ENCODE measurements at regions not wholly inside any gene's neighbourhood (a gene's known extent, or its start where the extent isn't known, plus 50 kb on each side); places are given as distances from the start of the nearest gene placed in this dataset.

DNA sequence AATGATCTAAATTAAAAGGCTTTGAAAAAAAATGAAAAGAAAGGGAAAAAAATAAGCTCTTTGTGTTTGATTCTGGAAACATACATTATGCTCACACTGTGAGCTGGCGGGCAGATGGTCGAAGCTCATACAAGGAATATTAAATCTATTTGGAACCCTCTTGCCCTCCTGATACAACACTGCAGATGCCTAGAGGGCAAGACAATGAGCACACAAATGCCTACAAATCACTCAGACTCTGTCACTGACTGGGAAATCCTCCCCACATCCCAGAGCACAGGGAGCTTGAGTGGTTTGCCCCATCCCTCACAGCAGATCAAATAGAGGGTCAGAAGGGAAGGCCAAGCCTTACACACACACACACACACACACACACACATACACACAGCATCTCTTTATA is 320.4 kb downstream of the HNRNPD start:
- no peak overlapping the region for H3K4me2 ChIP-seq (ENCODE audit: low read depth, low read length, poor library complexity, severe bottlenecking)
- no peaks in the 10 kb centered on the region for H3K9me3 ChIP-seq (ENCODE audit: low read length)
- H3K36me3 ChIP-seq (ENCODE audit: insufficient read depth, low read length): no peaks in the 10 kb centered on the region
- no peaks in the 10 kb centered on the region for H4K20me1 ChIP-seq (ENCODE audit: insufficient read depth, low read depth, low read length)
- no peak overlapping the region for H3K27ac ChIP-seq (ENCODE audit: low read length)
- no peaks in the 10 kb centered on the region for H3K9me2 ChIP-seq (replicated peaks; ENCODE audit: insufficient read depth, low read length)
- H3K79me2 ChIP-seq (ENCODE audit: low read length): no peaks in the 10 kb centered on the region
- H2AFZ ChIP-seq (ENCODE audit: low read length): no peak overlapping the region
- no peak for DNase-seq
- no peaks in the 10 kb centered on the region for H3K27me3 ChIP-seq (ENCODE audit: low read length)
- H3K4me3 ChIP-seq (ENCODE audit: low read length): no peak overlapping the region
- H3K9ac ChIP-seq (ENCODE audit: low read length): no peak overlapping the region
- H3K4me1 ChIP-seq (ENCODE audit: low read length): no peaks in the 10 kb centered on the region

DNA sequence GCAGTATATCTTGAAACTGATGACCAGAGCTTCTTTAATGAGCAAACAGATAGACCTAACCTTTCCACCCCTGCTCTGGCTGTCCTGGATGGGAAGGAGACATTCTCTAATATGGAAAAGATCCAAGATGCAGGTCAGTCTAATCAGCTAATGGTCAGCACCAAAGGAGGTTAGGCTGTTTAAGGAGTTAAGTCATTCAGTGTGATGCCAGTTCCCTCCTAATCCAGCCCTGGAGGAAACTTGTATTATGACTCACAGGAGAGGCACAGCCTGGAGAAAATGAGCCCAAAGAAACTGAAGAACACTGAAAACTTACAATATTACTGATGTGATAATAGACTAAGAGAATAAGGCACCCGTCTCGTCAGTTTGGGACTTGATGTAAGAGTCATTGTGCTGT is 323.0 kb downstream of the HNRNPD start:
- no peaks in the 10 kb centered on the region for H3K9me3 ChIP-seq (ENCODE audit: low read length)
- DNase-seq: no peak
- no peaks in the 10 kb centered on the region for H3K9me2 ChIP-seq (replicated peaks; ENCODE audit: insufficient read depth, low read length)
- H3K27me3 ChIP-seq (ENCODE audit: low read length): no peaks in the 10 kb centered on the region
- no peak overlapping the region for H3K9ac ChIP-seq (ENCODE audit: low read length)
- H3K4me1 ChIP-seq (ENCODE audit: low read length): no peaks in the 10 kb centered on the region
- no peaks in the 10 kb centered on the region for H4K20me1 ChIP-seq (ENCODE audit: insufficient read depth, low read depth, low read length)
- H3K4me2 ChIP-seq (ENCODE audit: low read depth, low read length, poor library complexity, severe bottlenecking): no peak overlapping the region
- no peak overlapping the region for H2AFZ ChIP-seq (ENCODE audit: low read length)
- no peak overlapping the region for H3K27ac ChIP-seq (ENCODE audit: low read length)
- no peaks in the 10 kb centered on the region for H3K79me2 ChIP-seq (ENCODE audit: low read length)
- no peaks in the 10 kb centered on the region for H3K36me3 ChIP-seq (ENCODE audit: insufficient read depth, low read length)
- H3K4me3 ChIP-seq (ENCODE audit: low read length): no peak overlapping the region

DNA sequence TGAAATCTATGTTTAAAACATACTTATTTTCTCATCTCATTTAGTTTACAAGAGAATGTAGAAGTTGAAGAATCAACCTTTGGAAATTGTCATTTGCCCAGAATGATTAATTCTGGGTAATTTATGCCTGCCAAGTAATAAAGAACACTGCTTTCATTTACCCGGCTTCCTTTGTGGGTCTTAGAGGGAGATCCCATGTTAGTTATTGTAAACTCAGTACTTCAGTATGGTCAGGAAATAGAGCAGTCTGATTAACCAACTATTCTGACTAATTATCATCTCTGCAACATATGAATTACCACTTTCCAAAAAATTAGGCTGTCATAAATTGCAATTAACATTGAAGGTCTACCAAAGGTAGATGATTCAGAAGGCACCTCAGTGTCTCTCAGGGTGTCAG is 324.5 kb downstream of the HNRNPD start:
- no peak overlapping the region for H3K4me3 ChIP-seq (ENCODE audit: low read length)
- DNase-seq: no peak
- no peaks in the 10 kb centered on the region for H3K27me3 ChIP-seq (ENCODE audit: low read length)
- no peak overlapping the region for H3K4me2 ChIP-seq (ENCODE audit: low read depth, low read length, poor library complexity, severe bottlenecking)
- H3K27ac ChIP-seq (ENCODE audit: low read length): no peak overlapping the region
- no peaks in the 10 kb centered on the region for H3K79me2 ChIP-seq (ENCODE audit: low read length)
- H3K36me3 ChIP-seq (ENCODE audit: insufficient read depth, low read length): no peaks in the 10 kb centered on the region
- H2AFZ ChIP-seq (ENCODE audit: low read length): no peak overlapping the region
- H4K20me1 ChIP-seq (ENCODE audit: insufficient read depth, low read depth, low read length): no peaks in the 10 kb centered on the region
- H3K9me2 ChIP-seq (replicated peaks; ENCODE audit: insufficient read depth, low read length): no peaks in the 10 kb centered on the region
- H3K4me1 ChIP-seq (ENCODE audit: low read length): no peaks in the 10 kb centered on the region
- H3K9me3 ChIP-seq (ENCODE audit: low read length): no peaks in the 10 kb centered on the region
- H3K9ac ChIP-seq (ENCODE audit: low read length): no peak overlapping the region

DNA sequence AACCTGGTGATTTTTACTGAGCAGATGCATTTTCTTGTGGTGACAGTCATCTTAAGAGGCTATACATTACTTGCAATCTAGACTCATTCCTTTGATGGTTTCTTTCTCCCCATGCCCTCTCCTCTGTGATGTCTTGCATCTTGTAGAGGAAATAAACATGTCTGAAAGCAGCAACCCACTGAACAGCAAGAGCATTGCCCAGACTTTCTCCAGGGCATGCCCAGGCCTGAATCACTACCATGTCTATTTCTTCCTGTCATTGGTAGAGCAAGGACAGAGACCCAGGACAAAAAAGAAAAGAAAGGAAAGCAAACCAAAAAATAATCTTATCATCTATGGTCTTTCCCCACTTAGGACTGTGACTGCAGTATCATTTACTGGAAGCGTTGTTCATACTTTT is 326.1 kb downstream of the HNRNPD start:
- H3K9me3 ChIP-seq (ENCODE audit: low read length): no peaks in the 10 kb centered on the region
- DNase-seq: no peak
- H3K27ac ChIP-seq (ENCODE audit: low read length): no peak overlapping the region
- H3K4me2 ChIP-seq (ENCODE audit: low read depth, low read length, poor library complexity, severe bottlenecking): no peak overlapping the region
- no peak overlapping the region for H2AFZ ChIP-seq (ENCODE audit: low read length)
- H3K27me3 ChIP-seq (ENCODE audit: low read length): no peaks in the 10 kb centered on the region
- no peaks in the 10 kb centered on the region for H3K36me3 ChIP-seq (ENCODE audit: insufficient read depth, low read length)
- no peaks in the 10 kb centered on the region for H3K9me2 ChIP-seq (replicated peaks; ENCODE audit: insufficient read depth, low read length)
- no peak overlapping the region for H3K9ac ChIP-seq (ENCODE audit: low read length)
- no peaks in the 10 kb centered on the region for H4K20me1 ChIP-seq (ENCODE audit: insufficient read depth, low read depth, low read length)
- no peaks in the 10 kb centered on the region for H3K4me1 ChIP-seq (ENCODE audit: low read length)
- H3K4me3 ChIP-seq (ENCODE audit: low read length): no peak overlapping the region
- H3K79me2 ChIP-seq (ENCODE audit: low read length): no peaks in the 10 kb centered on the region

DNA sequence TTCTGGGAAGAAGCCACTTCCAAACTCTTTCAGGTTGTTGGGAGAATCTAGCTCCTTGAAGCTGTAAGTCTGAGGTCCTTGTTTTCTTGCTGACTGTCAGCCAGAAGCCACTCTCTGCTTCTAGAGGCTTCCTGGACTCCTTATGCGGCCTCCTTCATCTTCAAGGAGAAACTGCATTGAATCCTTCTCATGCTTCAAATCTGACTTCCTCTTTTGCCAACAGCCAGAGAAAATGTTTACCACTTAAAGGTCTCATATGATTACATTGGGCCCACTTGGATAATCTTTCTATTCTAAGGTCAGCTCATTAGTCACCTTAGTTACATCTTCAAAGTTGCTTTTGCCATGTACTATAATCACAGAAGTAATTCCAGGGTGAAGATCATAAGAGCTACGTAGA is 327.0 kb downstream of the HNRNPD start:
- no peaks in the 10 kb centered on the region for H3K9me3 ChIP-seq (ENCODE audit: low read length)
- no peak overlapping the region for H3K4me2 ChIP-seq (ENCODE audit: low read depth, low read length, poor library complexity, severe bottlenecking)
- no peaks in the 10 kb centered on the region for H3K9me2 ChIP-seq (replicated peaks; ENCODE audit: insufficient read depth, low read length)
- no peaks in the 10 kb centered on the region for H3K27me3 ChIP-seq (ENCODE audit: low read length)
- no peaks in the 10 kb centered on the region for H4K20me1 ChIP-seq (ENCODE audit: insufficient read depth, low read depth, low read length)
- H3K4me1 ChIP-seq (ENCODE audit: low read length): no peaks in the 10 kb centered on the region
- no peak overlapping the region for H2AFZ ChIP-seq (ENCODE audit: low read length)
- no peaks in the 10 kb centered on the region for H3K36me3 ChIP-seq (ENCODE audit: insufficient read depth, low read length)
- H3K27ac ChIP-seq (ENCODE audit: low read length): no peak overlapping the region
- H3K4me3 ChIP-seq (ENCODE audit: low read length): no peak overlapping the region
- H3K9ac ChIP-seq (ENCODE audit: low read length): no peak overlapping the region
- no peaks in the 10 kb centered on the region for H3K79me2 ChIP-seq (ENCODE audit: low read length)
- no peak for DNase-seq

DNA sequence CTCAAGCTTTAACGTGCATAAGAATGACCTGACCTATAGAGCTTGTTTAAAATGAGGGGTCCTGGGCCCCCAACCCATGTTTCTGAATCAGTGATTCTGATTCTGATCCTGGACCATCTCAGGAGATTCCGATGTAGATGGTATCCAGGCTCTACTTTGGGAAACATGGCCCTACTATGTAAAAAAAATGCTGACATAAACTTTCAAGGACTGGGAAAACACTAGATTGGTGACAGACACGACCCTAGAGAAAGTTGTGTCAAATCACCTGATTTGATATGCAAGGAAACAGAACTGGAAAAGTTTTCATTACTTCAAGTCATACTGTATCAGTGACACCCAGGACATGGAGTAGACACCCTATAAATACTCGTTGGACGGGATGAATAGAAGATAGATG is 328.5 kb downstream of the HNRNPD start:
- H3K79me2 ChIP-seq (ENCODE audit: low read length): no peaks in the 10 kb centered on the region
- no peaks in the 10 kb centered on the region for H3K36me3 ChIP-seq (ENCODE audit: insufficient read depth, low read length)
- DNase-seq: no peak
- no peak overlapping the region for H3K4me3 ChIP-seq (ENCODE audit: low read length)
- H4K20me1 ChIP-seq (ENCODE audit: insufficient read depth, low read depth, low read length): no peaks in the 10 kb centered on the region
- no peaks in the 10 kb centered on the region for H3K27me3 ChIP-seq (ENCODE audit: low read length)
- H3K27ac ChIP-seq (ENCODE audit: low read length): no peak overlapping the region
- H3K4me1 ChIP-seq (ENCODE audit: low read length): no peaks in the 10 kb centered on the region
- H3K4me2 ChIP-seq (ENCODE audit: low read depth, low read length, poor library complexity, severe bottlenecking): no peak overlapping the region
- no peaks in the 10 kb centered on the region for H3K9me3 ChIP-seq (ENCODE audit: low read length)
- no peak overlapping the region for H2AFZ ChIP-seq (ENCODE audit: low read length)
- no peaks in the 10 kb centered on the region for H3K9me2 ChIP-seq (replicated peaks; ENCODE audit: insufficient read depth, low read length)
- no peak overlapping the region for H3K9ac ChIP-seq (ENCODE audit: low read length)

DNA sequence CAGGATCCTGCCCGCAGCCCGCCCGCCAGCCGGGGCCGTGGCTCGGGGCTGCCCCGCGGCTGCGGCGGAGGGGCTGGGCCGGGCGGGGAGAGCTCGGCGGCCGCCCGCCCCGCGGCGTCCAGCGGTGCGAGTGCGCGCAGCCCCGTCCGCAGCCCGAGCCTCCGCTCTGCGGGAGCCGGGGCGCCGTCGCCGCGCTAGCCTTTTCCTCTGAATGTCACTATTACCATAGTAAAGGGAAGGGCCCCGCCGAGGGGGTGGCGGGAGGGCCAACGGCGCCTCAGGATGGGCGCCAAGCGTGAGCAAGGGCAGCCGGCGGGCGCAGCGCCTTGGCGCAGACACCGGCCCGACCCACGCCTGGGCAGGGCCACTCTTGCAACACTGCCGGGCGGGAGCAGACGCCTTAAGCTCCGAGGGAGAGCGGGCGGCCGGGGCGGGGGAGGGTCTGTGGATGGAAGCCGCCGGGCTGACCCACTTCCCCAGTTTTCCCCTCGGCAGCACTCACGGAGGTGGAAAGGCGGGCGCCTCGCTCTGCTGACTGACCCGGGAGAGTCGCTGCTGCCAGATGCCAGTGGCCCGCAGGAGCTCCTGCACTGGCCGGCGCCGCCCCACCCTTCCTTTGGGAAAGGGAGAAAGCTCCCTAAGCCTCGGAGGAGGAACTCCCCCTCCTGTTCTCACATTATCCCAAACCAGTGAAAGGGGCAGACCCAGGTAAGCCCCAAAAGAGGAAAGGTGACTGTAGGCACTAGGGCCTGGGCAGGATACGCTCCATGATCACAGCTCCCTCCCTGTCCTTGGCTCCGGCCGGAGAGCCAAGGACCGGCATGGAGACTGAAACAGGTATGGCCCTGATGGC is 329.4 kb downstream of the HNRNPD start:
- Histone ChIP-seq H4K20me1 (ENCODE audit: insufficient read depth, low read depth, low read length) (no peaks in the 10 kb centered on the region), H3K79me2 (ENCODE audit: low read length) (no peaks in the 10 kb centered on the region), H3K4me2 (ENCODE audit: low read depth, low read length, poor library complexity, severe bottlenecking) (no peak overlapping the region), H3K4me1 (ENCODE audit: low read length) (no peaks in the 10 kb centered on the region), H3K27ac (ENCODE audit: low read length) (no peak overlapping the region), H3K9me3 (ENCODE audit: low read length) (no peaks in the 10 kb centered on the region), H3K36me3 (ENCODE audit: insufficient read depth, low read length) (no peaks in the 10 kb centered on the region), H3K4me3 (ENCODE audit: low read length) (no peak overlapping the region), H2AFZ (ENCODE audit: low read length) (no peak overlapping the region), H3K9ac (ENCODE audit: low read length) (no peak overlapping the region), H3K9me2 (replicated peaks; ENCODE audit: insufficient read depth, low read length) (no peaks in the 10 kb centered on the region), H3K27me3 (ENCODE audit: low read length) (no peaks in the 10 kb centered on the region)
- DNase-seq: no peak

DNA sequence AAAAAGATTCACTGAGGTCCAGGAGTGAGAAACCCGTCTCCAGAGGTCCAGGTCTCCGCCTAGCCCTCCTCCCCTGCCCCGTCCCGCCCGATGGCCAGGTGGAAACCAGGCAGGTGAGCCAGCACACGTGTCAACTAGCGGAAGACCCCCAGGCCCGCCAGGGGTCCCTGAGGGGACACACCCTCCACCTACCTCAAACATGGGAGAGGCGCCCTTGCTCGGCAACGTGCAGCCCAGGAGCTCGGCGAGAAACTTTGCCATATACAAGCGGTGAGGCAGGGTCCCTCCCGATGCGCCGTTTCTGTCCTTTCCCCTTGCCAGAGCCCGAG is 330.0 kb downstream of the HNRNPD start:
- Histone ChIP-seq H3K27me3 (ENCODE audit: low read length) (no peaks in the 10 kb centered on the region), H3K4me3 (ENCODE audit: low read length) (no peak overlapping the region)

More for the DNA sequence above, 330.0 kb downstream of the HNRNPD start:
- no peak for DNase-seq
- H3K27ac ChIP-seq (ENCODE audit: low read length): no peak overlapping the region
- no peaks in the 10 kb centered on the region for H3K4me1 ChIP-seq (ENCODE audit: low read length)
- H3K36me3 ChIP-seq (ENCODE audit: insufficient read depth, low read length): no peaks in the 10 kb centered on the region
- H4K20me1 ChIP-seq (ENCODE audit: insufficient read depth, low read depth, low read length): no peaks in the 10 kb centered on the region
- no peak overlapping the region for H3K9ac ChIP-seq (ENCODE audit: low read length)
- H2AFZ ChIP-seq (ENCODE audit: low read length): no peak overlapping the region
- H3K4me2 ChIP-seq (ENCODE audit: low read depth, low read length, poor library complexity, severe bottlenecking): no peak overlapping the region
- H3K9me3 ChIP-seq (ENCODE audit: low read length): no peaks in the 10 kb centered on the region
- no peaks in the 10 kb centered on the region for H3K9me2 ChIP-seq (replicated peaks; ENCODE audit: insufficient read depth, low read length)
- H3K79me2 ChIP-seq (ENCODE audit: low read length): no peaks in the 10 kb centered on the region

All from Karpas-422 (cell line).